ENCODE measurements at regions not wholly inside any gene's neighbourhood (a gene's known extent, or its start where the extent isn't known, plus 50 kb on each side); places are given as distances from the start of the nearest gene placed in this dataset.

DNA sequence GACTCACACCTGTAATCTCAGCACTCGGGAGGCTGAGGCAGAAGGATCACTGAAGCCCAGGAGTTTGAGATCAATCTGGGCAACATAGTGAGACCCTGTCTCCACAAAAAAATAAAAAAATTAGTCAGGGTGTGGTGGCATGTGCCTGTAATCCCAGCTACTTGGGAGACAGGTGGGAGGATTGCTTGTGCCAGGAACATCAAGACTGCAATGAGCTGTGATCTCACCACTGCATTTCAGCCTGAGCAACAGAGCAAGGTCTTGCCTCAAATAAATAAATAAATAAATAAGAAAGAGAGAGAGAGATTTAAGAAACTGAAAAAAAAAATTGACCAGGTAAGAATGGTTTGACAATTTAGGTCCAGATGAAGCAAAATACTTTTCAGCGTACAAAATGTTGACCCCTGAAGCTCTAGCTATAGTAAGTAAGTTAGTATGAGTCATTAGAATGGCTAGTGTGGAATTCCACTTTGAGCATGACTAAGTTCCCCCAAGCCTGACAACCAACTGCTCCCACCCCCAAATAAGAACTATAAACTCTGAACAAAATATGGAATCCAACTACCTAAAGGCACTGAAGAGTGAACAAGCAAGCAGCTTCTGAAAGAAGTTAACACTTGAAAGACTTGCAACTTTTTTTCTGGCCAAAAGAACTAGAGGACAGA, 217.8 kb upstream of the TLE4 start:
- Histone ChIP-seq H3K4me1 (no peaks in the 10 kb centered on the region), H3K9me3 (no peaks in the 10 kb centered on the region), H3K27ac (no peak overlapping the region), H3K36me3 (no peaks in the 10 kb centered on the region), H3K4me3 (no peak overlapping the region), H3K27me3 (no peaks in the 10 kb centered on the region)
- no peak for DNase-seq
- in situ Hi-C loops (cut with MboI; ENCODE audit: low pct_ligation_motif_present in 1 of 4, low pct_unique_long_range_greater_than_20kb in 1 of 4, low sequenced_read_pairs in 3 of 4): no loop called here
- no peak for TF ChIP-seq EP300 (IDR thresholded peaks at IDR 0.05; ENCODE audit: low read depth)
- TF ChIP-seq POLR2AphosphoS5 (IDR thresholded peaks at IDR 0.05): no peak
- TF ChIP-seq, protein P1, sequence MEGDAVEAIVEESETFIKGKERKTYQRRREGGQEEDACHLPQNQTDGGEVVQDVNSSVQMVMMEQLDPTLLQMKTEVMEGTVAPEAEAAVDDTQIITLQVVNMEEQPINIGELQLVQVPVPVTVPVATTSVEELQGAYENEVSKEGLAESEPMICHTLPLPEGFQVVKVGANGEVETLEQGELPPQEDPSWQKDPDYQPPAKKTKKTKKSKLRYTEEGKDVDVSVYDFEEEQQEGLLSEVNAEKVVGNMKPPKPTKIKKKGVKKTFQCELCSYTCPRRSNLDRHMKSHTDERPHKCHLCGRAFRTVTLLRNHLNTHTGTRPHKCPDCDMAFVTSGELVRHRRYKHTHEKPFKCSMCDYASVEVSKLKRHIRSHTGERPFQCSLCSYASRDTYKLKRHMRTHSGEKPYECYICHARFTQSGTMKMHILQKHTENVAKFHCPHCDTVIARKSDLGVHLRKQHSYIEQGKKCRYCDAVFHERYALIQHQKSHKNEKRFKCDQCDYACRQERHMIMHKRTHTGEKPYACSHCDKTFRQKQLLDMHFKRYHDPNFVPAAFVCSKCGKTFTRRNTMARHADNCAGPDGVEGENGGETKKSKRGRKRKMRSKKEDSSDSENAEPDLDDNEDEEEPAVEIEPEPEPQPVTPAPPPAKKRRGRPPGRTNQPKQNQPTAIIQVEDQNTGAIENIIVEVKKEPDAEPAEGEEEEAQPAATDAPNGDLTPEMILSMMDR (IDR thresholded peaks at IDR 0.05): no peak
- no peak for TF ChIP-seq POLR2A (IDR thresholded peaks at IDR 0.05)
- 88% methylated on average over 2 of the region's 2 CpGs for WGBS, 2 donors (ENCODE audit: low coverage in 1 of 2)
- intact Hi-C loops (cut with DNase I; ENCODE audit: low total_unique reads): no loop called here

GRCh38 chr9:79357194-79357593, 214.6 kb upstream of the TLE4 start:
- in situ Hi-C loops (cut with MboI; ENCODE audit: low pct_ligation_motif_present in 1 of 4, low pct_unique_long_range_greater_than_20kb in 1 of 4, low sequenced_read_pairs in 3 of 4): no loop called here
- intact Hi-C loops (cut with DNase I; ENCODE audit: low total_unique reads): no loop called here
- H3K9me3 ChIP-seq: no peaks in the 10 kb centered on the region
- H3K4me1 ChIP-seq: no peaks in the 10 kb centered on the region
- peak overlapping the region in 1 of 4 donors; percentile 3 for H3K4me3 ChIP-seq
- no peaks in the 10 kb centered on the region for H3K36me3 ChIP-seq
- no peaks in the 10 kb centered on the region for H3K27me3 ChIP-seq
- 22 to 41% methylated on average over 5 of the region's 5 CpGs for WGBS, 2 donors (ENCODE audit: low coverage in 1 of 2)
- DNase-seq: no peak
- H3K27ac ChIP-seq: no peak overlapping the region
- no peak for TF ChIP-seq POLR2A (IDR thresholded peaks at IDR 0.05)
- no peak for TF ChIP-seq POLR2AphosphoS5 (IDR thresholded peaks at IDR 0.05)
- no peak for TF ChIP-seq EP300 (IDR thresholded peaks at IDR 0.05; ENCODE audit: low read depth)
- TF ChIP-seq, protein P1 (IDR thresholded peaks at IDR 0.05): no peak

DNA sequence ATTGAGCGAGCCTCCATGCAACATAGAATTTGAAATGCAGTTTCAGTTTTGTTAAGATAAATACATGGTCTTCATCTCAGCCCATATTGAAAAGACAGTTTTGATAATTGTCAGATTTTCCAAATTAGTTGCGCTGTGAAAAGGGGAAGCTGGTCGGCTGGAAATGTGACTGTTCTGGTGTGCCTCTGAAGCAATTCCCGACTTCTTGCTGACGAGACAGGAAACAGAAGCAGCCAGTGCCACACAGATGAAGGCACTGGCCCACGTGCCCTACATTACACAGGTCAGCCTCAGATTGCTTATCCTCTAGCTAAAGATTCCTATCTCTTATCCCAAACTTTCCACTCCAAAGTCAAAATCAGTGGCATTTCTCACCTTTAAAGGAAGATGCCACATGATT, 214.1 kb upstream of the TLE4 start:
- Histone ChIP-seq H3K4me1 (no peaks in the 10 kb centered on the region), H3K4me3 (peak overlapping the region in 1 of 4 donors; percentile 3), H3K9me3 (no peaks in the 10 kb centered on the region), H3K27me3 (no peaks in the 10 kb centered on the region), H3K27ac (no peak overlapping the region), H3K36me3 (no peaks in the 10 kb centered on the region)
- in situ Hi-C loops (cut with MboI; ENCODE audit: low pct_ligation_motif_present in 1 of 4, low pct_unique_long_range_greater_than_20kb in 1 of 4, low sequenced_read_pairs in 3 of 4): no loop called here
- TF ChIP-seq POLR2AphosphoS5 (IDR thresholded peaks at IDR 0.05) (no peak), EP300 (IDR thresholded peaks at IDR 0.05; ENCODE audit: low read depth) (no peak), POLR2A (IDR thresholded peaks at IDR 0.05) (no peak)
- TF ChIP-seq, protein P1 (IDR thresholded peaks at IDR 0.05): no peak
- intact Hi-C loops (cut with DNase I; ENCODE audit: low total_unique reads): no loop called here
- peak; percentile 9 for DNase-seq
- 19 to 40% methylated on average over 6 of the region's 6 CpGs for WGBS, 2 donors (ENCODE audit: low coverage in 1 of 2)

GRCh38 chr9:79360387-79361347, 211.1 kb upstream of the TLE4 start:
- DNase-seq: no peak
- Histone ChIP-seq H3K27me3 (no peaks in the 10 kb centered on the region), H3K4me1 (no peaks in the 10 kb centered on the region), H3K36me3 (no peaks in the 10 kb centered on the region), H3K9me3 (no peaks in the 10 kb centered on the region), H3K4me3 (no peak overlapping the region), H3K27ac (no peak overlapping the region)
- intact Hi-C loops (cut with DNase I; ENCODE audit: low total_unique reads) (no loop called here), in situ Hi-C loops (cut with MboI; ENCODE audit: low pct_ligation_motif_present in 1 of 4, low pct_unique_long_range_greater_than_20kb in 1 of 4, low sequenced_read_pairs in 3 of 4) (no loop called here)
- 80 to 86% methylated on average over 3 to 5 of the region's 5 CpGs for WGBS, 2 donors (ENCODE audit: low coverage in 1 of 2)
- TF ChIP-seq EP300 (IDR thresholded peaks at IDR 0.05; ENCODE audit: low read depth): no peak
- TF ChIP-seq, protein P1 (IDR thresholded peaks at IDR 0.05): no peak
- TF ChIP-seq POLR2AphosphoS5 (IDR thresholded peaks at IDR 0.05): no peak
- TF ChIP-seq POLR2A (IDR thresholded peaks at IDR 0.05): no peak

All from transverse colon (tissue), 4 donors.